Panc1 (cell line): ENCODE measurements at regions not wholly inside any gene's neighbourhood (a gene's known extent, or its start where the extent isn't known, plus 50 kb on each side); places are given as distances from the start of the nearest gene placed in this dataset.

ENCODE experiments used
- ATAC-seq: fragments of 200-7000 bp; cut with Tn5 transposase; 2 replicates; pipeline ENCODE4 v1.9.1; 2020; ENCODE audit warnings: mild to moderate bottlenecking, moderate library complexity
- BruUV-seq: library from RNA; stranded (reverse); fragments of 400-500 nt; replicated peaks from 2 replicates; lab custom pipeline; 2021; lab: Mats Ljungman, UMichigan
- CTCF ChIA-PET: fragments of 300-600 bp; sonication (Branson Sonifier 250); formaldehyde crosslinking; loops from one replicate; lab custom pipeline; 2022; ENCODE audit warnings: antibody characterized with exemption; lab: Charles Lee
- POLR2A ChIA-PET: fragments of 300-600 bp; sonication (Branson Sonifier 250); formaldehyde crosslinking; loops from one replicate; lab custom pipeline; 2022; ENCODE audit warnings: antibody characterized with exemption; lab: Charles Lee
- DNase-seq: peaks from one replicate; pipeline ENCODE4 v3.0.0-alpha.2; 2010; ENCODE audit warnings: low read depth, low spot score
- H3K27ac ChIP-seq: 2 replicates; pipeline ENCODE4 v1.5.1; 2011; ENCODE audit warnings: mild to moderate bottlenecking, low read length, inconsistent platforms
- H3K27me3 ChIP-seq: fragments of 200-500 bp; sonication (Bioruptor generic); 2 replicates; pipeline ENCODE4 v1.6.0; 2014; ENCODE audit warnings: low read length, inconsistent platforms; ENCODE audit not compliant: control insufficient read depth, insufficient read depth
- H3K36me3 ChIP-seq: fragments of 200-500 bp; sonication (Bioruptor generic); 2 replicates; pipeline ENCODE4 v1.5.1; 2014; ENCODE audit warnings: inconsistent platforms, mild to moderate bottlenecking, low read length, moderate library complexity; ENCODE audit not compliant: control insufficient read depth, insufficient read depth
- H3K4me1 ChIP-seq: 2 replicates; pipeline ENCODE4 v1.5.1; 2011; ENCODE audit warnings: inconsistent platforms, mild to moderate bottlenecking, low read length, moderate library complexity; ENCODE audit not compliant: control insufficient read depth, insufficient read depth
- H3K4me3 ChIP-seq, 2 experiments: 2 replicates each; pipeline ENCODE4 v1.5.1; 2011 to 2012; ENCODE audit warnings: low read depth in 2 of 2, low read length in 2 of 2, mild to moderate bottlenecking in 2 of 2, inconsistent platforms in 1 of 2, moderate library complexity in 1 of 2
- H3K9me3 ChIP-seq: fragments of 200-500 bp; sonication (Bioruptor generic); 2 replicates; pipeline ENCODE4 v1.5.1; 2014; ENCODE audit warnings: low read depth, mild to moderate bottlenecking, inconsistent platforms, low read length, moderate library complexity; ENCODE audit not compliant: control insufficient read depth, insufficient read depth
- CTCF ChIP-seq: fragments of 450-650 bp; IDR thresholded peaks from 2 replicates; pipeline ENCODE4 v1.5.1; 2017; ENCODE audit warnings: mild to moderate bottlenecking
- POLR2AphosphoS5 ChIP-seq: IDR thresholded peaks from 2 replicates; pipeline ENCODE4 v1.6.1; 2012; ENCODE audit warnings: mild to moderate bottlenecking, low read depth, low read length, moderate library complexity
- REST ChIP-seq, 2 experiments: IDR thresholded peaks; 2 replicates each; pipeline ENCODE4 v1.6.1; 2011 to 2012; ENCODE audit warnings: low read depth in 2 of 2, control low read depth in 1 of 2, low read length in 1 of 2, mild to moderate bottlenecking in 1 of 2, moderate library complexity in 1 of 2; ENCODE audit not compliant: insufficient read depth in 1 of 2
- SIN3A ChIP-seq: IDR thresholded peaks from 2 replicates; pipeline ENCODE4 v1.6.1; 2012; ENCODE audit warnings: low read depth, mild to moderate bottlenecking, low read length, moderate library complexity, borderline replicate concordance; ENCODE audit not compliant: insufficient read depth
- TCF7L2 ChIP-seq: IDR thresholded peaks from 2 replicates; pipeline ENCODE4 v1.6.1; 2011; ENCODE audit warnings: mild to moderate bottlenecking, low read depth, low read length, inconsistent platforms
- in situ Hi-C: cut with HindIII; loops from 2 replicates; pipeline ENCODE4 v1.10.0; 2016; ENCODE audit warnings: low sequenced_read_pairs, low pct_unique_long_range_greater_than_20kb
- intact Hi-C: fragments of 100-400 bp; cut with micrococcal nuclease; formaldehyde crosslinking; loops from one replicate; pipeline ENCODE4 v1.10.0; 2022; ENCODE audit not compliant: unreplicated experiment

- peak; percentile 4 for DNase-seq
- CTCF ChIA-PET = no interaction called here
- Histone ChIP-seq H3K27ac (no peak overlapping the region), H3K4me1 (no peaks in the 10 kb centered on the region), H3K9me3 (no peaks in the 10 kb centered on the region), H3K4me3 (no peak overlapping the region), H3K36me3 (no peaks in the 10 kb centered on the region), H3K27me3 (no peaks in the 10 kb centered on the region)
- POLR2A ChIA-PET = no interaction called here
- intact Hi-C loops = no loop called here
- in situ Hi-C loops = no loop called here
- TF ChIP-seq REST (IDR thresholded peaks at IDR 0.05; ENCODE audit: insufficient read depth in 1 of 2, low read depth in 2 of 2, low read length in 1 of 2) = no peak
- no peak for TF ChIP-seq POLR2AphosphoS5
- no peak for TF ChIP-seq SIN3A
- no peak for ATAC-seq
- BruUV-seq = no TSS peak
Measured at GRCh38 chr6:23454080-23454976, 671.7 kb upstream of the NRSN1 start.

- TF ChIP-seq POLR2AphosphoS5 (no peak), CTCF (no peak), SIN3A (no peak), REST (IDR thresholded peaks at IDR 0.05; ENCODE audit: insufficient read depth in 1 of 2, low read depth in 2 of 2, low read length in 1 of 2) (no peak), TCF7L2 (no peak)
- H3K36me3 ChIP-seq = no peaks in the 10 kb centered on the region
- ATAC-seq (no peak), DNase-seq (no peak)
- H3K27ac ChIP-seq = no peak overlapping the region
- in situ Hi-C loops = no loop called here
- BruUV-seq = no TSS peak
- no peaks in the 10 kb centered on the region for H3K9me3 ChIP-seq
- no peaks in the 10 kb centered on the region for H3K4me1 ChIP-seq
- no peak overlapping the region for H3K4me3 ChIP-seq
- ChIA-PET POLR2A (no interaction called here), CTCF (no interaction called here)
- intact Hi-C loops = no loop called here
- no peaks in the 10 kb centered on the region for H3K27me3 ChIP-seq
Measured at GRCh38 chr6:23455754-23456153, 670.3 kb upstream of the NRSN1 start.
